ENCODE measurements at regions not wholly inside any gene's neighbourhood (a gene's known extent, or its start where the extent isn't known, plus 50 kb on each side); places are given as distances from the start of the nearest gene placed in this dataset.

DNA sequence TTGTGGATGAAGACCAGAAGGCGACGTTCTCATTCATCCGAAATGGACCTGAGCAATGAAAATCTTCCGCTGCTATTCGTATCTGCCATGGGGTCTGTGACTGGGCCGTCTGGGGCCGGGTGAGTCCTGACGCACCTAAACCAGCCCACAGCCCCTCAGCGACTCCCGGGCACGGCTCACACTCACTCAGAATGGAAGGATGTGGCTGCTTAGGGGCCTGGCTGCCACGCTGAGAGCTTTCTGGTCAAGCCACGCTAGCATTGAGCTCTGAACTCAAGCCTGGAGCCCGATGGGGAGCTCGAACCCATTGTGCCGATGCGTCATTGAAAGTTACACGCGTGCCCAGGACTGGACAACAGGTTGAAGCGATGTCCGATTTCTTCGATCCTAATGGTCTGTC, 97.8 kb downstream of the MRPL36 start:
- Histone ChIP-seq H3K4me3 (ENCODE audit: low read depth in 2 of 2, low read length in 2 of 2) (no peak overlapping the region), H3K36me3 (ENCODE audit: control insufficient read depth, insufficient read depth, low read length) (no peaks in the 10 kb centered on the region), H3K27ac (ENCODE audit: low read length) (no peak overlapping the region), H3K27me3 (ENCODE audit: control insufficient read depth, insufficient read depth, low read length) (no peaks in the 10 kb centered on the region), H3K9me3 (ENCODE audit: control insufficient read depth, insufficient read depth, low read depth, low read length) (no peaks in the 10 kb centered on the region), H3K4me1 (ENCODE audit: control insufficient read depth, insufficient read depth, low read length) (no peaks in the 10 kb centered on the region)
- DNase-seq (ENCODE audit: low read depth, low spot score) (no peak), ATAC-seq (no peak)
- TF ChIP-seq POLR2AphosphoS5 (IDR thresholded peaks at IDR 0.05; ENCODE audit: low read depth, low read length) (no peak), SIN3A (IDR thresholded peaks at IDR 0.05; ENCODE audit: borderline replicate concordance, insufficient read depth, low read depth, low read length) (no peak), TCF7L2 (IDR thresholded peaks at IDR 0.05; ENCODE audit: low read depth, low read length) (no peak), CTCF (IDR thresholded peaks at IDR 0.05) (no peak)
- TF ChIP-seq, protein P1, sequence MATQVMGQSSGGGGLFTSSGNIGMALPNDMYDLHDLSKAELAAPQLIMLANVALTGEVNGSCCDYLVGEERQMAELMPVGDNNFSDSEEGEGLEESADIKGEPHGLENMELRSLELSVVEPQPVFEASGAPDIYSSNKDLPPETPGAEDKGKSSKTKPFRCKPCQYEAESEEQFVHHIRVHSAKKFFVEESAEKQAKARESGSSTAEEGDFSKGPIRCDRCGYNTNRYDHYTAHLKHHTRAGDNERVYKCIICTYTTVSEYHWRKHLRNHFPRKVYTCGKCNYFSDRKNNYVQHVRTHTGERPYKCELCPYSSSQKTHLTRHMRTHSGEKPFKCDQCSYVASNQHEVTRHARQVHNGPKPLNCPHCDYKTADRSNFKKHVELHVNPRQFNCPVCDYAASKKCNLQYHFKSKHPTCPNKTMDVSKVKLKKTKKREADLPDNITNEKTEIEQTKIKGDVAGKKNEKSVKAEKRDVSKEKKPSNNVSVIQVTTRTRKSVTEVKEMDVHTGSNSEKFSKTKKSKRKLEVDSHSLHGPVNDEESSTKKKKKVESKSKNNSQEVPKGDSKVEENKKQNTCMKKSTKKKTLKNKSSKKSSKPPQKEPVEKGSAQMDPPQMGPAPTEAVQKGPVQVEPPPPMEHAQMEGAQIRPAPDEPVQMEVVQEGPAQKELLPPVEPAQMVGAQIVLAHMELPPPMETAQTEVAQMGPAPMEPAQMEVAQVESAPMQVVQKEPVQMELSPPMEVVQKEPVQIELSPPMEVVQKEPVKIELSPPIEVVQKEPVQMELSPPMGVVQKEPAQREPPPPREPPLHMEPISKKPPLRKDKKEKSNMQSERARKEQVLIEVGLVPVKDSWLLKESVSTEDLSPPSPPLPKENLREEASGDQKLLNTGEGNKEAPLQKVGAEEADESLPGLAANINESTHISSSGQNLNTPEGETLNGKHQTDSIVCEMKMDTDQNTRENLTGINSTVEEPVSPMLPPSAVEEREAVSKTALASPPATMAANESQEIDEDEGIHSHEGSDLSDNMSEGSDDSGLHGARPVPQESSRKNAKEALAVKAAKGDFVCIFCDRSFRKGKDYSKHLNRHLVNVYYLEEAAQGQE (IDR thresholded peaks at IDR 0.05; ENCODE audit: insufficient read depth in 1 of 2, low read depth in 2 of 2, low read length in 1 of 2), result no peak
- intact Hi-C loops (cut with micrococcal nuclease; ENCODE audit: unreplicated experiment), result no loop called here
- in situ Hi-C loops (cut with HindIII; ENCODE audit: low pct_unique_long_range_greater_than_20kb, low sequenced_read_pairs), result no loop called here
- ChIA-PET CTCF (no interaction called here), POLR2A (no interaction called here)
- no TSS peak for BruUV-seq (replicated peaks)

DNA sequence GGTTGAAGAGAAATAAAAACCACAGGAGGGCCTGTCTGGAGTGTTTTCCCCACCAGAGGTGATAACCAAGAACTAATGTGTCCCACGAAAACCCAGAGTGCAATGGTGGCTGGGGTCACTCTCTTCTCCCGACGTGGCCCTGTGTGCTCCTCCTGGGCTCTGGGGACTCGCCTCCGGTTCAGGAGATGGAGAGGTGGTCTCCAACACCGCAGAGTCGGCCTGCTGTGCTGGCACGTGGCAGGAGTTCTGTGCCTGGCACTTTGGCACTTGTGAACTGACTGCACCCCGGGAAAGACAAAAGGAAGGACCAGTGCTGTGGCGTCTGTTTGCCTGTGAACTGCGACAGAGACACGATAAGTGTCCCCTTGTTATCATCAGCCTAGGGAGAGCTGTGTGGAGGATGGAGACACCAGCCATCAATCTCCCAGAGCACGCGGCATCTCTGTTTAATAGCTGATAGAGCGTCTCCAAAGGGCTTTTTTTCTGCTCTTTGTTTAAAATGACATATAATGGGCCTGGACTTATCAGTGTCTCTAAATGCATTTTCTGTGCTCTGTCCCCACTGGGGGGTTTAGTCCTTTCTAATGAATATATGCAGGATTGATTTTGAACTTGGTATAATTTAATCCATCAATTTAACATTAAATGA, 98.3 kb downstream of the MRPL36 start:
- ChIA-PET CTCF (no interaction called here), POLR2A (no interaction called here)
- BruUV-seq (replicated peaks), result no TSS peak
- DNase-seq (ENCODE audit: low read depth, low spot score) (no peak), ATAC-seq (no peak)
- H3K36me3 ChIP-seq (ENCODE audit: control insufficient read depth, insufficient read depth, low read length), result no peaks in the 10 kb centered on the region
- TF ChIP-seq, protein P1 (IDR thresholded peaks at IDR 0.05; ENCODE audit: insufficient read depth in 1 of 2, low read depth in 2 of 2, low read length in 1 of 2), result no peak
- TF ChIP-seq POLR2AphosphoS5 (IDR thresholded peaks at IDR 0.05; ENCODE audit: low read depth, low read length) (no peak), CTCF (IDR thresholded peaks at IDR 0.05) (no peak), SIN3A (IDR thresholded peaks at IDR 0.05; ENCODE audit: borderline replicate concordance, insufficient read depth, low read depth, low read length) (no peak), TCF7L2 (IDR thresholded peaks at IDR 0.05; ENCODE audit: low read depth, low read length) (no peak)
- H3K4me1 ChIP-seq (ENCODE audit: control insufficient read depth, insufficient read depth, low read length), result no peaks in the 10 kb centered on the region
- in situ Hi-C loops (cut with HindIII; ENCODE audit: low pct_unique_long_range_greater_than_20kb, low sequenced_read_pairs), result no loop called here
- H3K27ac ChIP-seq (ENCODE audit: low read length), result no peak overlapping the region
- no peaks in the 10 kb centered on the region for H3K9me3 ChIP-seq (ENCODE audit: control insufficient read depth, insufficient read depth, low read depth, low read length)
- H3K4me3 ChIP-seq (ENCODE audit: low read depth in 2 of 2, low read length in 2 of 2), result no peak overlapping the region
- H3K27me3 ChIP-seq (ENCODE audit: control insufficient read depth, insufficient read depth, low read length), result no peaks in the 10 kb centered on the region
- intact Hi-C loops (cut with micrococcal nuclease; ENCODE audit: unreplicated experiment), result no loop called here

Measured in Panc1 (cell line).